DMS 273 treated with DMSO at 0.1 percent for 48 hours (cell line): ENCODE measurements at regions not wholly inside any gene's neighbourhood (a gene's known extent, or its start where the extent isn't known, plus 50 kb on each side); places are given as distances from the start of the nearest gene placed in this dataset.

Experiments
- DNase-seq: peaks from one replicate; lab custom pipeline; 2025; lab: John Stamatoyannopoulos, UW

- no peak for DNase-seq
Measured at GRCh38 chr5:133829786-133830185, 138.6 kb downstream of the C5orf15 start.

- no peak for DNase-seq
Measured at GRCh38 chr5:133828722-133829121, 139.7 kb downstream of the C5orf15 start.

- DNase-seq = no peak
Measured at GRCh38 chr5:133827830-133828229, 140.6 kb downstream of the C5orf15 start.

GRCh38 chr5:133827011-133827410, 141.4 kb downstream of the C5orf15 start:
- DNase-seq = no peak

- peak; percentile 84 for DNase-seq
Measured at GRCh38 chr5:133825631-133826289, 142.7 kb downstream of the C5orf15 start.

GRCh38 chr5:133824661-133825254, 143.7 kb downstream of the C5orf15 start:
- no peak for DNase-seq

GRCh38 chr5:133821889-133822288, 146.5 kb downstream of the C5orf15 start:
- no peak for DNase-seq

GRCh38 chr5:133821311-133821741, 147.1 kb downstream of the C5orf15 start:
- no peak for DNase-seq

- no peak for DNase-seq
Measured at GRCh38 chr5:133820507-133820906, 147.9 kb downstream of the C5orf15 start.

GRCh38 chr5:133819977-133820471, 148.4 kb downstream of the C5orf15 start:
- DNase-seq = no peak

GRCh38 chr5:133818869-133819600, 149.4 kb downstream of the C5orf15 start:
- no peak for DNase-seq

GRCh38 chr5:133818031-133818431, 150.4 kb downstream of the C5orf15 start:
- no peak for DNase-seq

- no peak for DNase-seq
Measured at GRCh38 chr5:133817456-133817855, 151.0 kb downstream of the C5orf15 start.

- no peak for DNase-seq
Measured at GRCh38 chr5:133816791-133817190, 151.6 kb downstream of the C5orf15 start.

GRCh38 chr5:133814152-133814551, 154.3 kb downstream of the C5orf15 start:
- no peak for DNase-seq

- DNase-seq = no peak
Measured at GRCh38 chr5:133811168-133811567, 157.3 kb downstream of the C5orf15 start.

GRCh38 chr5:133809801-133810200, 158.6 kb downstream of the C5orf15 start:
- no peak for DNase-seq

- no peak for DNase-seq
Measured at GRCh38 chr5:133807348-133807747, 161.1 kb downstream of the C5orf15 start.

- no peak for DNase-seq
Measured at GRCh38 chr5:133806847-133807246, 161.6 kb downstream of the C5orf15 start.

- no peak for DNase-seq
Measured at GRCh38 chr5:133801955-133802751, 166.3 kb downstream of the C5orf15 start.

GRCh38 chr5:133801431-133801830, 167.0 kb downstream of the C5orf15 start:
- no peak for DNase-seq

GRCh38 chr5:133799571-133800237, 168.7 kb downstream of the C5orf15 start:
- no peak for DNase-seq
